SK-N-MC (cell line): ENCODE measurements at regions not wholly inside any gene's neighbourhood (a gene's known extent, or its start where the extent isn't known, plus 50 kb on each side); places are given as distances from the start of the nearest gene placed in this dataset.

Experiments
- EZH2 ChIP-seq: fragments of 200-600 bp; sonication (generic); IDR thresholded peaks from one replicate; pipeline ENCODE4 v1.6.1; 2017; ENCODE audit warnings: antibody characterized with exemption
- POLR2AphosphoS5 ChIP-seq: IDR thresholded peaks from 2 replicates; pipeline ENCODE4 v1.6.1; 2012; ENCODE audit warnings: mild to moderate bottlenecking, low read depth, low read length, borderline replicate concordance

- TF ChIP-seq POLR2AphosphoS5, result no peak
- no peak for TF ChIP-seq EZH2
Measured at GRCh38 chr11:134889832-134890231, 477.8 kb upstream of the B3GAT1 start.
